ENCODE measurements at regions not wholly inside any gene's neighbourhood (a gene's known extent, or its start where the extent isn't known, plus 50 kb on each side); places are given as distances from the start of the nearest gene placed in this dataset.

- no peak overlapping the region for H2BK5ac ChIP-seq (ENCODE audit: low read depth, low read length, poor library complexity, severe bottlenecking)
- H4K91ac ChIP-seq (ENCODE audit: insufficient read depth, low read depth, low read length): no peak overlapping the region
- H2BK15ac ChIP-seq (ENCODE audit: low read depth, low read length): no peak overlapping the region
- H3K4me3 ChIP-seq (ENCODE audit: insufficient read depth, low read depth, low read length): no peak overlapping the region
- no peak overlapping the region for H3K23ac ChIP-seq (ENCODE audit: low read depth, low read length)
- in situ Hi-C loops (cut with MboI; ENCODE audit: low sequenced_read_pairs): no loop called here
- DNase-seq (no peak), ATAC-seq (ENCODE audit: low read depth) (no peak)
- no peak overlapping the region for H3K56ac ChIP-seq (ENCODE audit: extremely low read depth, insufficient read depth, low read length)
- no peak overlapping the region for H2BK120ac ChIP-seq (ENCODE audit: low read depth, low read length)
- no peak overlapping the region for H2BK20ac ChIP-seq (ENCODE audit: low read depth, low read length)
- no peak overlapping the region for H2AK5ac ChIP-seq (ENCODE audit: low read depth, low read length)
- no peak overlapping the region for H3K18ac ChIP-seq (ENCODE audit: low read depth, low read length)
- no peak overlapping the region for H3K4ac ChIP-seq (ENCODE audit: low read depth, low read length)
- H4K5ac ChIP-seq (ENCODE audit: low read depth, low read length): no peak overlapping the region
- H2AK9ac ChIP-seq (replicated peaks; ENCODE audit: low read depth, low read length, poor library complexity): no peak overlapping the region
- no peak overlapping the region for H3K4me2 ChIP-seq (ENCODE audit: low read depth, low read length)
- H3K27ac ChIP-seq (ENCODE audit: insufficient read depth, low read length): no peak overlapping the region
- H3K79me1 ChIP-seq (ENCODE audit: low read depth in 1 of 2, low read length in 2 of 2): no peaks in the 10 kb centered on the region
- no peak overlapping the region for H2AFZ ChIP-seq (replicated peaks; ENCODE audit: low read length, poor library complexity)
- ChIA-PET CTCF (no interaction called here), POLR2A (ENCODE audit: unreplicated experiment) (no interaction called here)
- intact Hi-C loops (cut with micrococcal nuclease): no loop called here
- no peak overlapping the region for H3K14ac ChIP-seq (replicated peaks; ENCODE audit: low read depth, low read length)
- no peaks in the 10 kb centered on the region for H3K4me1 ChIP-seq (ENCODE audit: control insufficient read depth, insufficient read depth, low read length)
- no peaks in the 10 kb centered on the region for H4K20me1 ChIP-seq (ENCODE audit: insufficient read depth, low read length)
- no peaks in the 10 kb centered on the region for H3K36me3 ChIP-seq (ENCODE audit: control insufficient read depth, insufficient read depth, low read length)
- H3K27me3 ChIP-seq (ENCODE audit: control insufficient read depth, insufficient read depth, low read length): no peaks in the 10 kb centered on the region
- no peak overlapping the region for H3K9ac ChIP-seq (ENCODE audit: low read depth, low read length)
- TF ChIP-seq MAZ (IDR thresholded peaks at IDR 0.05; ENCODE audit: borderline replicate concordance, low read depth, low read length) (no peak), SMC3 (IDR thresholded peaks at IDR 0.05; ENCODE audit: low read depth, low read length) (no peak), ELK1 (IDR thresholded peaks at IDR 0.05; ENCODE audit: borderline replicate concordance, low read depth, low read length) (no peak), MXI1 (IDR thresholded peaks at IDR 0.05; ENCODE audit: borderline replicate concordance, low read depth, low read length) (no peak), NFE2L2 (IDR thresholded peaks at IDR 0.05; ENCODE audit: low read depth, low read length) (no peak), CTCF (conservative IDR thresholded peaks at IDR 0.05; ENCODE audit: low read depth, low read length) (no peak), BHLHE40 (IDR thresholded peaks at IDR 0.05; ENCODE audit: low read depth, low read length) (no peak), USF2 (IDR thresholded peaks at IDR 0.05; ENCODE audit: low read depth, low read length) (no peak), FOS (IDR thresholded peaks at IDR 0.05; ENCODE audit: low read depth, low read length) (no peak), POLR2A (IDR thresholded peaks at IDR 0.05; ENCODE audit: low read depth, low read length) (no peak), RFX5 (IDR thresholded peaks at IDR 0.05; ENCODE audit: low read depth, low read length) (no peak), RAD21 (IDR thresholded peaks at IDR 0.05; ENCODE audit: low read length) (no peak), MAFK (IDR thresholded peaks at IDR 0.05; ENCODE audit: low read depth, low read length) (no peak), RCOR1 (IDR thresholded peaks at IDR 0.05; ENCODE audit: insufficient replicate concordance, low read length) (no peak), CEBPB (IDR thresholded peaks at IDR 0.05; ENCODE audit: low read depth, low read length) (no peak)
- no TSS peak for BruUV-seq (replicated peaks)
- dilution Hi-C loops (cut with HindIII; ENCODE audit: low sequenced_read_pairs, unreplicated experiment): no loop called here
- no CpG with 5 or more reads among the region's 3 CpGs for WGBS, 2 experiments (ENCODE audit: extremely low coverage in 2 of 2, insufficient read length in 1 of 2)
- no peaks in the 10 kb centered on the region for H3K9me3 ChIP-seq (ENCODE audit: control insufficient read depth, insufficient read depth, low read length)
- no peaks in the 10 kb centered on the region for H3K9me1 ChIP-seq (ENCODE audit: insufficient read depth, low read length)
- H4K8ac ChIP-seq (ENCODE audit: low read depth in 2 of 2, low read length in 2 of 2): no peak overlapping the region
Observed at GRCh38 chrX:10989386-10989785, 121.7 kb upstream of the HCCS start.
